HL-60 (cell line): ENCODE measurements at regions not wholly inside any gene's neighbourhood (a gene's known extent, or its start where the extent isn't known, plus 50 kb on each side); places are given as distances from the start of the nearest gene placed in this dataset.

Experiments used
- DNase-seq, 2 experiments: peaks; one replicate each; pipeline ENCODE4 v3.0.0-alpha.2; 2010 to 2020; ENCODE audit warnings: low read depth in 1 of 2, low spot score in 1 of 2
- H3K27ac ChIP-seq: fragments of 250-450 bp; sonication (Bioruptor Pico); replicated peaks from 2 replicates; pipeline ENCODE4 v1.5.1; 2020; ENCODE audit warnings: mild to moderate bottlenecking, moderate library complexity
- H3K27me3 ChIP-seq: fragments of 250-450 bp; sonication (Bioruptor Pico); 2 replicates; pipeline ENCODE4 v1.5.1; 2021; ENCODE audit warnings: mild to moderate bottlenecking, moderate library complexity; ENCODE audit not compliant: insufficient read depth, poor library complexity, severe bottlenecking
- H3K4me3 ChIP-seq: replicated peaks from 2 replicates; pipeline ENCODE4 v1.5.1; 2011; ENCODE audit warnings: mild to moderate bottlenecking, control low read depth, low read length; ENCODE audit not compliant: insufficient read depth
- GABPA ChIP-seq: IDR thresholded peaks from 2 replicates; pipeline ENCODE4 v1.6.1; 2012; ENCODE audit warnings: low read depth
- POLR2AphosphoS5 ChIP-seq: IDR thresholded peaks from 2 replicates; pipeline ENCODE4 v1.6.1; 2012; ENCODE audit warnings: low read depth
- SPI1 ChIP-seq: IDR thresholded peaks from 2 replicates; pipeline ENCODE4 v1.6.1; 2012; ENCODE audit warnings: low read depth, mild to moderate bottlenecking, borderline replicate concordance
- TF ChIP-seq, protein P1 (sequence below): IDR thresholded peaks from one replicate; pipeline ENCODE4 v1.5.1; 2011; ENCODE audit warnings: low read length, control low read depth, inconsistent platforms; ENCODE audit not compliant: insufficient read depth
- TF ChIP-seq, protein P2 (sequence below): IDR thresholded peaks from 2 replicates; pipeline ENCODE4 v1.6.1; 2012; ENCODE audit warnings: low read depth; ENCODE audit not compliant: insufficient replicate concordance

DNA sequence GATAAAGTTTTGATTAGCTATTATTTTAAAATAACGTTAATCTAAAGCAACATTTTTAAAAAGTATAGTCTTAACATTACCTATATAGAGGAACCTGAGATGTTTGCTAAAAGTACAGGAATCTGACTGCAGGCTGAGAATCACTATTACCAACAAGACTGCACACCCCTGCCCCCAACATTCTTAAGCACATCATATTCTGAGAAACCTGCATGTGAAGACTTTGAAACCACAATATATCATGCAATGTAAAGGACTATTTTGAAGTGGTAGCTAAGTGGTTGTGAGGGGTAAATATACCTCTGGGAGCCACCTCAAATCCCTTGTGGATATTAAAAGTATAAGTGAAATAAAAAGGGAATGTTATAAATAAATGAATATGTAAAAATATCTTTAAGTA is 119.0 kb upstream of the KLF12 start:
- DNase-seq: no peak
- no peaks in the 10 kb centered on the region for H3K27me3 ChIP-seq
- TF ChIP-seq, protein P1, sequence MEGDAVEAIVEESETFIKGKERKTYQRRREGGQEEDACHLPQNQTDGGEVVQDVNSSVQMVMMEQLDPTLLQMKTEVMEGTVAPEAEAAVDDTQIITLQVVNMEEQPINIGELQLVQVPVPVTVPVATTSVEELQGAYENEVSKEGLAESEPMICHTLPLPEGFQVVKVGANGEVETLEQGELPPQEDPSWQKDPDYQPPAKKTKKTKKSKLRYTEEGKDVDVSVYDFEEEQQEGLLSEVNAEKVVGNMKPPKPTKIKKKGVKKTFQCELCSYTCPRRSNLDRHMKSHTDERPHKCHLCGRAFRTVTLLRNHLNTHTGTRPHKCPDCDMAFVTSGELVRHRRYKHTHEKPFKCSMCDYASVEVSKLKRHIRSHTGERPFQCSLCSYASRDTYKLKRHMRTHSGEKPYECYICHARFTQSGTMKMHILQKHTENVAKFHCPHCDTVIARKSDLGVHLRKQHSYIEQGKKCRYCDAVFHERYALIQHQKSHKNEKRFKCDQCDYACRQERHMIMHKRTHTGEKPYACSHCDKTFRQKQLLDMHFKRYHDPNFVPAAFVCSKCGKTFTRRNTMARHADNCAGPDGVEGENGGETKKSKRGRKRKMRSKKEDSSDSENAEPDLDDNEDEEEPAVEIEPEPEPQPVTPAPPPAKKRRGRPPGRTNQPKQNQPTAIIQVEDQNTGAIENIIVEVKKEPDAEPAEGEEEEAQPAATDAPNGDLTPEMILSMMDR: no peak
- TF ChIP-seq POLR2AphosphoS5 (no peak), GABPA (no peak), SPI1 (no peak)
- TF ChIP-seq, protein P2, sequence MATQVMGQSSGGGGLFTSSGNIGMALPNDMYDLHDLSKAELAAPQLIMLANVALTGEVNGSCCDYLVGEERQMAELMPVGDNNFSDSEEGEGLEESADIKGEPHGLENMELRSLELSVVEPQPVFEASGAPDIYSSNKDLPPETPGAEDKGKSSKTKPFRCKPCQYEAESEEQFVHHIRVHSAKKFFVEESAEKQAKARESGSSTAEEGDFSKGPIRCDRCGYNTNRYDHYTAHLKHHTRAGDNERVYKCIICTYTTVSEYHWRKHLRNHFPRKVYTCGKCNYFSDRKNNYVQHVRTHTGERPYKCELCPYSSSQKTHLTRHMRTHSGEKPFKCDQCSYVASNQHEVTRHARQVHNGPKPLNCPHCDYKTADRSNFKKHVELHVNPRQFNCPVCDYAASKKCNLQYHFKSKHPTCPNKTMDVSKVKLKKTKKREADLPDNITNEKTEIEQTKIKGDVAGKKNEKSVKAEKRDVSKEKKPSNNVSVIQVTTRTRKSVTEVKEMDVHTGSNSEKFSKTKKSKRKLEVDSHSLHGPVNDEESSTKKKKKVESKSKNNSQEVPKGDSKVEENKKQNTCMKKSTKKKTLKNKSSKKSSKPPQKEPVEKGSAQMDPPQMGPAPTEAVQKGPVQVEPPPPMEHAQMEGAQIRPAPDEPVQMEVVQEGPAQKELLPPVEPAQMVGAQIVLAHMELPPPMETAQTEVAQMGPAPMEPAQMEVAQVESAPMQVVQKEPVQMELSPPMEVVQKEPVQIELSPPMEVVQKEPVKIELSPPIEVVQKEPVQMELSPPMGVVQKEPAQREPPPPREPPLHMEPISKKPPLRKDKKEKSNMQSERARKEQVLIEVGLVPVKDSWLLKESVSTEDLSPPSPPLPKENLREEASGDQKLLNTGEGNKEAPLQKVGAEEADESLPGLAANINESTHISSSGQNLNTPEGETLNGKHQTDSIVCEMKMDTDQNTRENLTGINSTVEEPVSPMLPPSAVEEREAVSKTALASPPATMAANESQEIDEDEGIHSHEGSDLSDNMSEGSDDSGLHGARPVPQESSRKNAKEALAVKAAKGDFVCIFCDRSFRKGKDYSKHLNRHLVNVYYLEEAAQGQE: no peak
- no peak overlapping the region for H3K27ac ChIP-seq
- H3K4me3 ChIP-seq: no peak overlapping the region

DNA sequence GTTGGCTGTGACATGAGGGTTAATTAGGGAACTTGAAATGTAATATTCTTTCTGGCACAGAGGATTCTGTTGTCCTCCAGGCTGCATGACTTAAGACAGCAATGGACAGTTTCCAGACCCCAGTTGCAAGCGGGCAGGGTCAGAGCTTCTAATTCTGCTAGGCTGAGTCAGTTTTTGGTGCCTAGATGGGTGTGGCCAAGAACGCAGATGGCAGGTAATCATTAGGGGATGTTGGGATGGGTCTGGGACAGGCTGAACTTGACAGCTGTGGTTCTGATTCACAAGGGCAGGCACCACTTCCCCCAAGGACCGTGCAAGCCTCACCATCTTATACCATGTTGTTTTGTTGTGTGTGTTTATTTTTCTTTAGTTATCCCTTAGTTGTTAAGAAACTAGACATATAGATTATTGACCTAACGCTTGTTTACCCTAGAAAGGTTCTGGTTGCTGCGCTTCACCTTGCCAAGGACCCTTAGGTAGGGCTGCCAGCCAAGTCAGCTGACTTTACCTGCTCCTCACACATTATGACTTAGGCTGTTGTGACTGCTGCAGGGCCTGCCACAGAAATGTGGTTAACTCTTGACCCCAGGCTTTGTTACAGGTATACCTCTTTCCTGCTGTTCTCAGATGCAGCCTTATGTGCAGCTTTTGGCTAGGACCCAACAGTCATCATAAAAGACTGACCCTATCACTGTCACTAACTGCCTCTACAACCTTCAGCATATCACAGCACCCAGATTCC is 117.7 kb upstream of the KLF12 start:
- Histone ChIP-seq H3K4me3 (no peak overlapping the region), H3K27ac (no peak overlapping the region), H3K27me3 (no peaks in the 10 kb centered on the region)
- TF ChIP-seq, protein P1: no peak
- TF ChIP-seq SPI1: no peak
- TF ChIP-seq POLR2AphosphoS5: no peak
- TF ChIP-seq GABPA: no peak
- TF ChIP-seq, protein P2: no peak
- DNase-seq: no peak

DNA sequence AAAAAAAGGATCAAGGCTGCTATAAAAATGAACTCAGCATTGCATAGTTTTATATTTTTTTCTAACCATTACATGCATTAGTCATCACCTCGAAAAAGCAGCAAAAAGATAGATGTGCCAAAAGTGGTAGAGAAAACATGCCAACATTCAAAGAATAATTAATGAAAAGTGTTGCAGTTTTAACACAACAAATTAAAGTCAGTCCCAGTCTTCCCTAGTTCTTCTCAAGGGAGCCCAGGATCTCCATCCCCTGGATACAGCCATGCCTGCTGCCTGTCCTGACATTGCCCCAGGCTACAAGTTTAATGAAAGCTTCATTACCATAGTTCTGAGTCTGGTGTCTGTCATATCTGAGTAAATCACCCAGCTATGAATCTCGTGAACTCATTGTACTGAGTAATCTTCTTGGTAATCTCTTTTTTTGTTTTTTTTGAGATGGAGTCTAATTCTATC is 116.6 kb upstream of the KLF12 start:
- no peak overlapping the region for H3K4me3 ChIP-seq
- H3K27ac ChIP-seq: no peak overlapping the region
- H3K27me3 ChIP-seq: no peaks in the 10 kb centered on the region
- TF ChIP-seq, protein P2: no peak
- TF ChIP-seq GABPA: no peak
- TF ChIP-seq SPI1: no peak
- no peak for TF ChIP-seq POLR2AphosphoS5
- TF ChIP-seq, protein P1: no peak
- DNase-seq: no peak
